Right lobe of liver (tissue), 6 donors: ENCODE measurements at regions not wholly inside any gene's neighbourhood (a gene's known extent, or its start where the extent isn't known, plus 50 kb on each side); places are given as distances from the start of the nearest gene placed in this dataset.
"Not testable (repeated sequence)": the region's sequence is repeated elsewhere in the genome, so short reads cannot be mapped to it uniquely, and the experiment has no call there.

Experiments
- ATAC-seq, 4 donors: fragments of 200-7000 bp; cut with Tn5 transposase; one replicate each; pipeline ENCODE4 v1.9.1; 2020; ENCODE audit warnings: mild to moderate bottlenecking in 4 of 4, moderate library complexity in 4 of 4
- DNase-seq, 3 donors: peaks; one replicate each; pipeline ENCODE4 v3.0.0-alpha.2; 2020
- H3K27ac ChIP-seq, 3 donors: fragments of 200-600 bp; one replicate each; pipeline ENCODE4 v1.8.0; 2022
- H3K27me3 ChIP-seq, 2 donors: fragments of 200-600 bp; one replicate each; pipeline ENCODE4 v1.8.0; 2022
- H3K36me3 ChIP-seq, 4 donors: fragments of 200-600 bp; sonication (generic) in 1 of 4; one replicate each; pipeline versions ENCODE4 v1.5.1 to v1.8.0; 2017 to 2022; ENCODE audit warnings: control low read depth in 1 of 4
- H3K4me1 ChIP-seq, 4 donors: fragments of 200-600 bp; sonication (generic) in 1 of 4; one replicate each; pipeline versions ENCODE4 v1.5.1 to v1.8.0; 2017 to 2022; ENCODE audit warnings: control low read depth in 1 of 4
- H3K4me3 ChIP-seq, 3 donors: fragments of 200-600 bp; one replicate each; pipeline ENCODE4 v1.8.0; 2022
- H3K9me3 ChIP-seq, 4 donors: fragments of 200-600 bp; sonication (generic) in 1 of 4; one replicate each; pipeline versions ENCODE4 v1.5.1 to v1.8.0; 2017 to 2022; ENCODE audit warnings: control low read depth in 1 of 4
- CTCF ChIP-seq, 4 donors: fragments of 200-600 bp in 3 of 4; fragments of 450-650 bp in 1 of 4; IDR thresholded peaks; one replicate each; pipeline versions ENCODE4 v1.5.1 to v1.8.0; 2016 to 2022; ENCODE audit warnings: antibody characterized with exemption in 4 of 4, mild to moderate bottlenecking in 2 of 4
- POLR2A ChIP-seq: fragments of 450-650 bp; IDR thresholded peaks from one replicate; pipeline ENCODE4 v1.6.1; 2017; ENCODE audit warnings: antibody characterized with exemption, mild to moderate bottlenecking
- WGBS: methylation state at CpG from one replicate; pipeline ENCODE4 v1.1.6; 2018; ENCODE audit warnings: low coverage, low lambda C conversion rate; ENCODE audit not compliant: insufficient coverage; ENCODE audit errors: missing lambda C conversion rate; 5-methylcytosine and 5-hydroxymethylcytosine counted together
- intact Hi-C, 2 donors: fragments of 100-400 bp; cut with DNase I; formaldehyde crosslinking; loops; one replicate each; pipeline versions ENCODE4 v1.11.2 to v1.14.1; 2022
- donor health status: DM: no; HTN: yes; CAD: no.
- donor health status: DM: no; HTN: no; CAD: no.
- donor health status: DM: no; HTN: no; CAD: no.
- donor health status: DM: no; HTN: yes; CAD: no.
- donor health status: DM: no; HTN: yes; CAD: no.

- TF ChIP-seq POLR2A (no peak), CTCF (IDR thresholded peaks at IDR 0.05) (no peak)
- no peaks in the 10 kb centered on the region for H3K4me1 ChIP-seq
- 64% methylated on average over 2 of the region's 2 CpGs for WGBS
- no peak overlapping the region for H3K27ac ChIP-seq
- ATAC-seq (no peak), DNase-seq (no peak)
- H3K9me3 ChIP-seq = no peaks in the 10 kb centered on the region
- intact Hi-C loops = loop anchor here in 1 of 2 donors (10.0 kb wide), 1 partner anchor 280 kb away; no protein-coding TSS in a partner anchor
- H3K27me3 ChIP-seq = no peaks in the 10 kb centered on the region
- H3K4me3 ChIP-seq = no peak overlapping the region
- no peaks in the 10 kb centered on the region for H3K36me3 ChIP-seq
These were observed 769.2 kb downstream of the DIAPH3 start for GRCh38 chr13:59394496-59394895.

GRCh38 chr13:59398127-59398526, 765.6 kb downstream of the DIAPH3 start:
- no peak for TF ChIP-seq CTCF (IDR thresholded peaks at IDR 0.05)
- TF ChIP-seq POLR2A = no peak
- peak in 3 of 4 donors; percentile 28 to 78 (median 33) for ATAC-seq
- H3K27ac ChIP-seq = no peak overlapping the region
- intact Hi-C loops = loop anchor here in 1 of 2 donors (10.0 kb wide), 1 partner anchor 277 kb away; no protein-coding TSS in a partner anchor
- no peaks in the 10 kb centered on the region for H3K4me1 ChIP-seq
- no peaks in the 10 kb centered on the region for H3K36me3 ChIP-seq
- no peaks in the 10 kb centered on the region for H3K27me3 ChIP-seq
- H3K4me3 ChIP-seq = no peak overlapping the region
- WGBS = 37% methylated on average over 3 of the region's 3 CpGs
- peak in 1 of 3 donors; percentile 43 for DNase-seq
- H3K9me3 ChIP-seq = peaks cover 0 to 1% (median 0%) of the 10 kb centered on the region in 4 donors

DNA sequence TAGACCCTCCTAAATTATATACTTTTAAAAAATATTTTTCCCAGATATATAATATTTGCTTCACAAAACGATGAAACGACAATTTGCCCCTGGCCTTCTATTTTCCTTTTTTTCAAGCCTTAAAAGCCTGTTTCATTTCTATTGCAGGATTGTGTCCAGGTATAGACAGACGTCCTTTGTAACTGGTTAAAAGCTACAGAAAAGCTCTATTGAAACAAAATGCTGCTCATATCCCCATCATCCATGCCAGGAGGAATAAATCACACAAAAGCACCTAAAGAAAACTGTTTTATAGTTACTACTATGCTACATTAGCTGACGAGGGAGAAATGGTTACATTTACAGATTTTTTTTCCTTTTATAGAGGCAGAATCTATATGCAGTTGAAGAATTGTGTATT, 765.1 kb downstream of the DIAPH3 start:
- no peak overlapping the region for H3K27ac ChIP-seq
- ATAC-seq (no peak), DNase-seq (no peak)
- no peaks in the 10 kb centered on the region for H3K36me3 ChIP-seq
- intact Hi-C loops = loop anchor here in 1 of 2 donors (10.0 kb wide), 1 partner anchor 276 kb away; no protein-coding TSS in a partner anchor
- H3K9me3 ChIP-seq = peaks cover 0 to 3% (median 0%) of the 10 kb centered on the region in 4 donors
- H3K27me3 ChIP-seq = no peaks in the 10 kb centered on the region
- H3K4me1 ChIP-seq = no peaks in the 10 kb centered on the region
- H3K4me3 ChIP-seq = no peak overlapping the region
- 47% methylated on average over 4 of the region's 4 CpGs for WGBS
- no peak for TF ChIP-seq CTCF (IDR thresholded peaks at IDR 0.05)
- no peak for TF ChIP-seq POLR2A

- TF ChIP-seq CTCF (IDR thresholded peaks at IDR 0.05) (no peak), POLR2A (no peak)
- H3K9me3 ChIP-seq = peaks cover 0 to 3% (median 0%) of the 10 kb centered on the region in 4 donors
- H3K4me1 ChIP-seq = no peaks in the 10 kb centered on the region
- intact Hi-C loops = loop anchor here in 1 of 2 donors (10.0 kb wide), 1 partner anchor 275 kb away; no protein-coding TSS in a partner anchor
- DNase-seq (no peak), ATAC-seq (no peak)
- no peak overlapping the region for H3K4me3 ChIP-seq
- H3K27ac ChIP-seq = no peak overlapping the region
- H3K36me3 ChIP-seq = no peaks in the 10 kb centered on the region
- no peaks in the 10 kb centered on the region for H3K27me3 ChIP-seq
These were observed 764.2 kb downstream of the DIAPH3 start for GRCh38 chr13:59399513-59399912.

DNA sequence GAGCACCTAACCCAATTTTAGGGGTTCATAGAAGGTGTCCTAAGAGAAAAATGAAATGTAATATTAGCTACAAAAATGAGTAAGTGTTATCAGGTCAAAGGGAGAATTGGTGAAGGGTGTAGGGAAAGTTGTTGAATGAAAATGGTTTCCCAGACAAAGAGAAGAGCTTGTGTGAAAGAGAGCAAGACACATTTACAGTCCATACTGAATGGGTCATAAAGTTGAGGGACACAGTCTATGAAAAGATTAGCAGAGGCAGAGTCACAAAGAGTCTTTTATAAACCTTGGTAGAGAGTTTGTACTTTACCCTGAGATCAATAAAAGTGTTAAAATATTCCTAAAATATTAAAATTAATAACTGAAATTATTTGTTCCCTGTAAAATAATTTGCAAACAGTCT, 759.4 kb downstream of the DIAPH3 start:
- Histone ChIP-seq H3K36me3 (no peaks in the 10 kb centered on the region), H3K4me1 (no peaks in the 10 kb centered on the region), H3K9me3 (peaks cover 0 to 3% (median 0%) of the 10 kb centered on the region in 4 donors), H3K27me3 (no peaks in the 10 kb centered on the region), H3K27ac (no peak overlapping the region), H3K4me3 (no peak overlapping the region)
- intact Hi-C loops = no loop called here
- DNase-seq (no peak), ATAC-seq (no peak)
- TF ChIP-seq POLR2A = no peak
- TF ChIP-seq CTCF (IDR thresholded peaks at IDR 0.05) = no peak

DNA sequence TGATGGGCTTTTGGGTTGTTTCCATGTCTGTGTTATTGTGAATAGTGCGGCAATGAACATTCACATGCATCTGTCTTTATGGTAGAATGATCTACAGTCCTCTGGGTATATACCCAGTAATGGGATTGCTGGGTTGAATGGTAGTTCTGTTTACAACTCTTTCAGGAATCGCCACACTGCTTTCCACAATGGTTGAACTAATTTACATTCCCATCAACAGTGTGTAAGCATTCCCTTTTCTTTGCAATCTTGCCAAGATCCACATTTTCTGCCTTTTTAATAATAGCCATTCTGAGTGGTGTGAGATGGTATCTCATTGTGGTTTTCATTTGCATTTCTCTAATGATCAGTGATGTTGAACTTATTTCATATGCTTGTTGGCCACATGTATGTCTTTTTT, 756.5 kb downstream of the DIAPH3 start:
- intact Hi-C loops, H3K9me3 ChIP-seq, H3K27me3 ChIP-seq, DNase-seq, ATAC-seq, H3K4me1 ChIP-seq, H3K27ac ChIP-seq, H3K36me3 ChIP-seq, H3K4me3 ChIP-seq: not testable (repeated sequence)
- 56% methylated on average over 1 of the region's 2 CpGs for WGBS
